Fibroblast of skin of left biceps (primary cell): ENCODE measurements at regions not wholly inside any gene's neighbourhood (a gene's known extent, or its start where the extent isn't known, plus 50 kb on each side); places are given as distances from the start of the nearest gene placed in this dataset.
"Not testable (repeated sequence)": the region's sequence is repeated elsewhere in the genome, so short reads cannot be mapped to it uniquely, and the experiment has no call there.

Experiments
- DNase-seq, 2 experiments: peaks; one replicate each; pipeline ENCODE4 v3.0.0-alpha.2; 2013; ENCODE audit warnings: low read depth in 2 of 2

DNA sequence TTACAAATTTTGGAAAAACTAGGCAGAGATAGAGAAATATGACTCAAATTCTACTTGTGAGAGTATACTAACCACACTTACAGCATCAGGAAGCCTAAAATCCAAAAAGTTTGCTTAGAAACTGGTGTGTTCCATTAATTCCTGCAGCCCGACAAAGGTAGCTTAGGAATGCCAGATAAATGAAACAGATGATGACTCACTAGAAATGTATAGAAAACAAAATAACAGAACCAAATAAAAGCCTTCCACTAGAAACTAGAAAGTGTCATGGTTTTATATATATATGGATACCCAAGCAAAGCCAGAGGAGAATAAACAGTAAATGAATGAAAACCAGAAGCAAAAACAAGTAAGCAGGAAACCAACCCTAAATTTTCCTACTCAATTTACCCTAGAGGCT lies 272.2 kb upstream of the PRDM9 start:
- DNase-seq, result no peak

- DNase-seq, result no peak
Observed at GRCh38 chr5:23234197-23234596, 273.2 kb upstream of the PRDM9 start.

- DNase-seq, result no peak
Observed at GRCh38 chr5:23223846-23224245, 283.6 kb upstream of the PRDM9 start.

GRCh38 chr5:23221831-23222230 lies 285.6 kb upstream of the PRDM9 start:
- no peak for DNase-seq

GRCh38 chr5:23217159-23217558 lies 290.2 kb upstream of the PRDM9 start:
- no peak for DNase-seq

GRCh38 chr5:23216345-23216744 lies 291.1 kb upstream of the PRDM9 start:
- DNase-seq, result no peak

DNA sequence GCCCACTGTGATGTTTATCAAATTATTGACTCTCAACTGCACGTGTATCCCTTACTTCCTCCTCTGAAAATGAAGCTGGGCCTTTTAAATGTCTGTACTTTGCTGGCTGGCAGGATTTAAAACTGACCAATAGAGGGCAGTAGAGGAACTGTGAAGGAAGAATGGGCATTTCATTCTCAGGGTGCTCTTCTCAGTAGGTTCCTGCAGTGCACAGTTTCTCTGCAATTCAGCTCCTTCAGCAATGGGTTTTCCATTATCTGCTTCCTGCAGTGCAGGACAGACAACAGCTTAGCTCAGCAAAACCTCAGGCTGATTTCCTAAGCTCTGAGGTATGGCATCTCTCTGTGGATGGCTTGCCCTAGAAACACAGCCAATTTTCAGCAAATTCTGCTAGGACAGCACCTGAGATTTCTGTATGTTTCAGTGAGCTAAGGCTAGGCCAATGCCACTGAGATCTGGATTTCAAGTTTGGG lies 298.4 kb upstream of the PRDM9 start:
- peak; percentile 8 for DNase-seq

- DNase-seq, result no peak
Observed at GRCh38 chr5:23204111-23204510, 303.3 kb upstream of the PRDM9 start.

DNA sequence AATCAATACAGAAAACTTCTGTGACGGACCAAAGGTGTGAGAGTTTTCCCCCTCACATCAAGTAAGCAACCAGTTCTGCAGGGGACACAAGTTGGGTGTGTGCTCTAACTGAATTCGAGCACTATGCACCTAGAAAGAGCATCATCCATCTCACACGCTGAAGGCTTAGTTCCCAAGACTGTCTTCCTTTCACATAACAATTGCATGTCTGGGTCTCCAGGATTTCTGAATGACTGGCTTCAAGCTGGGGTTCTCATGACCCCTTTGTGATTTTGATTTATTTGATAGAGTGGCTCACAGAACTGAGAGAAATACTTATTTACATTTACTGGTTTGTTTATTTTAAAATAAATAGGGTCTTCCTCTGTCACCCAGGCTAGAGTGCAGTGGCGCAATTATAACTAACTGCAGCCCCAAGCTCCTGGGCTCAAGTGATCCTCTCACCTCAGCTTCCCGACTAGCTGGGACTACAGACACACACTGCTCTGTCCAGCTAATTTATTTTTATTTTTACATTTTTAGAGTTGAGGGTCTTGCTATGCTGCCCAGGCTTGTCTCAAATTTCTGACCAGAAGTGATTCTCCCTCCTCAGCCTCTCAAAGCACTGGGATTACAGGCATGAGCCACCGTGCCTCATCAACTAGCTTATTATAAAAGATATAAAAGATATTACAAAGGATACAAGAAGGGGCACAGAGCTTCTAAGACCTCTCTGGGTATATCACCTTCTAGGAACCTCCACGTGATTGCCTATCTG lies 316.7 kb upstream of the CDH12 start:
- no peak for DNase-seq

- DNase-seq, result no peak
Observed at GRCh38 chr5:23164971-23165370, 311.8 kb upstream of the CDH12 start.

DNA sequence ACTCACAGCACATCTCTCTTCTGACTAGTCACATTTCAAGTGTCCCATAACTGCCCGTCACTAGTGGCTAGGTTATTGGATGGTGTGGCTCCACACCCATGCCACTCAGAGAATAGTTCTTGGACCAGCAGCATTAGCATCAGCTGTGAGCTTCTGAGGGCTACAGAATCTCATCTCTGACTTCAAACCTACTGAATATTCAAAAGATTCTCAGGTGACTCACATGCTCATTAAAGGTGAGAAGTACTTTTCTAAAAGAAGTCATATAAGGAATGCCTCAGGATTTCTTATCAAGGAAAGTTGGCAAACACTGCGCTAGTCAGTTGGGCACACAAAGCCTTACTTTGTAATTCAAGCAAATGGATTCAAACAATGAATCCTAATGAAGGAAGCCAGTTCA lies 305.0 kb upstream of the CDH12 start:
- no peak for DNase-seq

DNA sequence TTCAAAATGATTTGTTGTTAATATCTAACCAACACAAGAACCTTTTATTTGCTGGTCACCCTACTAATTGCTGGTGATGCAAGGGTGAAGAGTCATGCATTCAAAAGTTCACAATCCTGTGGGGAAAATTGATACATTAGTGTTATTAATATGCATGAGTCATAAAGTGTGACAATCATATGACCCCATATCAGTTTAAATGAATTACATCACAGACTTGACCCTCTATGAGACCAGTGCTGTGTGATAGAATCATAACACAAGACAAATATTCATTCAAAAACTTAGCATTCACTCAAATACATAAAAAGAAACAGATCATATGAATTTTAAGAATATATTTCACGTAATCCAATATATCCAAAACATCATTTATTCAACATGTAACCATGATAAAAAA lies 304.6 kb upstream of the CDH12 start:
- no peak for DNase-seq

DNA sequence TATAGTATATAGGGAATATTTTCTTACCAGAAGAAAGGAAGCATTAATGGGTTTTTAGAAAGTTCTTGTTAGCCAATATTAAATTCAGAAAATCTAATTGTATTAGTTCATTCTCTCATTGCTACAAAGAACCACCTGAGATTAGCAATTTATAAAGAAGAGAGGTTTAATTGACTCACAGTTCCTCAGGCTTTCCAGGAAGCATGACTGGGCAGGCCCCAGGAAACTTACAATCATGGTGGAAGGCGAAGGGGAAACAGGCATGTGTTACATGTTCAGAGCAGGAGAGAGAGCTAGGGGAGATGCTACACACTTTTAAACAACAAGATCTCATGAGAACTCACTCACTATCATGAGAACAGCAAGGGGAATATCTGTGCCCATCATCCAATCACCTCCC lies 304.0 kb upstream of the CDH12 start:
- DNase-seq, result no peak

GRCh38 chr5:23147625-23148024 lies 294.5 kb upstream of the CDH12 start:
- no peak for DNase-seq

DNA sequence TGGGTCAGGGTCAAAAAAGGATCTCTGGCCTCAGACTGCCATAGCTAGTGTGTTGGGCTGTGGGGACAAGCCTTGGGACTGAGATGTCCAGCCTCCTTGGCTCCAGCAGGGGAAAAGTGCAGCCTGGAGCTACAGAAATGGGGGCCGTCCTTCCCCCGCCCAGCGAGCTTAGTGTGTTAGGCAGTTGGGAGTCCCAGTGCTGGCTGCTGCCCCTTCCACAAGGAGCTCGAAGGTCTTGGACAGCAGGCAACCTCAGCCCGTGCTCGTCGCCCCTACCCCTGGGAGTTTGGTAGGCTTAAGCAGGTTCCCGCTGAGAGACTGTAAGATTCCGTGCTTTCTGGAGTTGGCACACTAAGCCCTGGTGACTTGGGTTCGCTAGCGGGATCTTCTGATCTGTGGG lies 293.0 kb upstream of the CDH12 start:
- no peak for DNase-seq

- DNase-seq, result no peak
Observed at GRCh38 chr5:23139338-23140171, 286.4 kb upstream of the CDH12 start.

DNA sequence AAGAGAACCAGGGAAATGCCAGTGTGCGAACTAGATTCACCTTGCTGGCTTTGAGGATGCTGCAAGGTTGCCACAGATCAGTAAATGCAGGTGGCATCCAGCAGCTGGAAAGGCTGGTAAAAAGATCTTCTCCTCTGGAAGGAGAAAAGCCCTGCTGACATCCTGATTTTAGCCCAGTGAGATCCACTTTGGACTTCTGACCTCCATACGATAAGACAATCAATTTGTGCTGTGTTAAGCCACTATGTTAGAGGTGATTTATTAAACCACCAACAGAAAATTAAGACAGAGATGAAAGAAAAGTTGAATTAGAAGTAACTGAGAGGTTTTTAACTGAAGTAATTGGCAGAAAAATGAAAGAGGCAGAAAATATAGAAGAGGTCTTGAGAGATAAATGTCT lies 283.8 kb upstream of the CDH12 start:
- DNase-seq, result no peak

- DNase-seq, result no peak
Observed at GRCh38 chr5:23132231-23132630, 279.1 kb upstream of the CDH12 start.

- DNase-seq, result no peak
Observed at GRCh38 chr5:23112237-23112636, 259.1 kb upstream of the CDH12 start.

DNA sequence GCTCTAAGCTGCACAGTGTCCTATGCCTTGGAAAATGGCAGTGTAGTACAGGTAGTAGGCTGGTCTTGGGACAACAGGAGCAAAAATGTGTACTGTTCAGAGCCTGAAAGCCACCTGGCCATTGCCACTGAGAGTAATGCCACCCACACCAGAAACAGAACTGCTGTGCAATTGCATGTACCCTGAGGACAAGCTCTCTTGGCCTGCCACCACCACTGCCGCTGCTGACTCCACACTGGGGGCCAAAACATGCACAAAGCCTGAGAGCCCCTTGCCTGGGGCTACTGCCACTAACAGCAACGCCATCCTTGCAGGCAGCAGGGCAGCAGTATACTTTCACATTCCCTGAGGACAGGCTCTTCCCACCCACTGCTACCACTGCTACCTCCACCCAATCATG lies 251.9 kb upstream of the CDH12 start:
- DNase-seq, result no peak

DNA sequence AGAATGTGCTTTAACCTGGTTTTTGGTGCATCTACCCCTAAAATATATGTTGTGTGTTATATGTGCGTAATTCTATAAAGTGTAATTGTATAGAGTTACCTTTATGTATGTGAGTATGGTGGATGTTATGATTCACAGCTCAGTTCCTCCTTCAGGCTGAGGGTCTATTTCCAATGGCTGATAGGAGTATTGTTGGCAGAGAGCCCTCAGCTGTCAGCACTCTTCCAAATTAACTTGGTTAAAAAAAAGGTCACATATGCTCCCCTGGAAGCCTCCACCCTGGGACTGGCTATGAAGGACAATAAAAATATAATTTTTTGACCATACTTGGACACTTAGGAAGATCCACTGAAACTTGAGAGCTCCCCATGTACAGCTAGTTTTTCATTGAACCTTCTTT lies 250.4 kb upstream of the CDH12 start:
- DNase-seq, result no peak

GRCh38 chr5:23095418-23095817 lies 242.3 kb upstream of the CDH12 start:
- DNase-seq, result not testable (repeated sequence)

DNA sequence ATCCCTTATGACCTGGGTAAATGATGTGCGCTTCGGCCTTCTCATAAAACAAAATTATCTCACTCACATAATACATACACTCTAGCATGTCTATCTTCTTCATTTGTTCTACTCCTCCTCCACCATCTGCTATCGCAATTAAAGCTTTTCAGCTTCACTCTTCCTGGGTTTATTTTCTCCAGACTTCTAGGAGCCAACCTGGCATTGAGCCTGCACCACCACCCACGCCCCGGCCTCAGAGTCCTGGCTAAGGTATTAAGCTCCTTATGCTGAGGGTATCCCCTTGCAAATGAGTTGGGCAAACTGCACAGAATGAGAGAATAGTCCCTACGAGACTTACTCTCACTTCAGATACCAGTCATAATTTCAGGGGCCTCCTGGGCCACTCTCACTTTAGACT lies 236.1 kb upstream of the CDH12 start:
- no peak for DNase-seq
